HUDEP-2 (cell line): ENCODE measurements at regions not wholly inside any gene's neighbourhood (a gene's known extent, or its start where the extent isn't known, plus 50 kb on each side); places are given as distances from the start of the nearest gene placed in this dataset.
A peak's percentile ranks its signal among the peaks of the same experiment; 100 is the strongest.

ENCODE experiments used
- DNase-seq, 76 experiments: peaks; one replicate each; lab custom pipeline; 2025; ENCODE audit not compliant: unreplicated experiment in 76 of 76; lab: John Stamatoyannopoulos, UW

DNA sequence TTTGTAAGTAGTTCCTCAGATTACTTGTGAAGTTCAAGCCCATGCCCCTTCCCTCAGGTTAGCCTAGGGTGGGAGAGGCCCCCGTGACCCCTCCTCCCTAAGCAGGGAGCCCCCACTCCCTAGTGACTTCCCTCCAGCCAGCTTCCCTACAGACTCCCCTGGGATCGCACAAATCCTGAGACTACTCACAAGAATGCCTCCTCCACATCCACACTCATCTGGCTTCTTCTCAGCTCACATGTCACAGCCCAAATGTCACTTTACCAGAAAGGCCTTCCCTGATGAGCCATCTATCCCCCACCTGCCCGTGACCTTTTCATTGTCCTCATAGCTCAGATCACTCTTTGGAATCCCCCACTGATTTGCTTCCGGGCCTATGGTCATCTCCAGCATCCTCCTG is 96.7 kb upstream of the ARAP3 start:
- no peak for DNase-seq

DNA sequence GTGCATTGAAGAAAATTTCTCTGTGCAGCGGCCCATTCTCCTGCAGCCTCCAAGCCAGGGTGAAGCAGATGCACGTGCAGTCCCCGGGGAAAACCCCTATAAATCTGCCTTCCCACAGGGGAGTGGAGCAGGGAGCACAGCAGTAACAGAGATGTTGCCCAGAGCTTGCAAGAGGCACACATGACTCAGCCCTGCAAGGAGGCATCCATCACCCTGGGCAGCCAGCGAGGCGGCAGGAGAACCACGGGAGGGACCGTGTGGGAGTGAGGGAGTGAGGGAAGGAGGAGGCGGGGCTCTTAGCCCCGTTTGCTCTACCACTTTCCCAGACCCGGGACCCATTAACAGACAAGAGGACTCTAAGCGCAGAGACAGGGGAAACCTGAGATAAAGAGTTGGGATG is 96.2 kb upstream of the ARAP3 start:
- DNase-seq: no peak

DNA sequence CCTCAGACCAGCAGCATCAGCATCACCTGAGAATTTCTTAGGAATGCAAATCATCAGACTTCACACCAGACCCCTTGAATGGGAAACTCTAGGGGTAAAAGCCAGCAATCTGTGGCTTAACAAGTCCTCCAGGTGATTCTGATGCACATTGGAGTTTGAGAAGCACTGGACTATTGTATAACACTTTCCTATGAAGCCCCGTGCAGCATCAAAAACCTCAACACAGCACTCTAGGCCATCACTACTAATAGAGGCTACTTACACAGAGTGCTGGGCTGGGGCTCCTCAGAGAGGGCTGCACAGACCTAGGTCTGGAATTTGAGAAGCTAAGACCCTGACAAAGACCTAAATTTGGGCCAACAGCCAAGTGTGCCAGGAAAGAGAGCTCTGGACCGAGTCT is 95.7 kb upstream of the ARAP3 start:
- no peak for DNase-seq

DNA sequence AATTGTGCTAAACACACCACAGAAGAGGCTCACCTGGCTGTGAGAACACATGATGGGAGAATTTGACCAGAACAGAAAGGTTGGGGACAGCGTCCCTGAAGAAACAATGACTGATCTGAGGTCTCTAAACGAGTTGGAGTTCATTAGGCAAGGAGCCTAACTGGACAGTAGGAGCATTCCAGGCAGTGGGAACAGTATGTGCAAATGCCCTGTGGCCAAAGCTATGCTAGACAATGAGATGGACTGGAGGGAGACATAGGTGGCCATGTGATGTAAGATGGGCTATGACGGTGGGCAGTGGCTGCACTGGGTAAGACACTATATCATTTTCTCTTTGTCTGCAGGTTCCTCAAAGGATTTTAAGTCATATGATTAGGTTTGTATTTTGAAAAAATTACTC is 95.1 kb upstream of the ARAP3 start:
- no peak for DNase-seq

DNA sequence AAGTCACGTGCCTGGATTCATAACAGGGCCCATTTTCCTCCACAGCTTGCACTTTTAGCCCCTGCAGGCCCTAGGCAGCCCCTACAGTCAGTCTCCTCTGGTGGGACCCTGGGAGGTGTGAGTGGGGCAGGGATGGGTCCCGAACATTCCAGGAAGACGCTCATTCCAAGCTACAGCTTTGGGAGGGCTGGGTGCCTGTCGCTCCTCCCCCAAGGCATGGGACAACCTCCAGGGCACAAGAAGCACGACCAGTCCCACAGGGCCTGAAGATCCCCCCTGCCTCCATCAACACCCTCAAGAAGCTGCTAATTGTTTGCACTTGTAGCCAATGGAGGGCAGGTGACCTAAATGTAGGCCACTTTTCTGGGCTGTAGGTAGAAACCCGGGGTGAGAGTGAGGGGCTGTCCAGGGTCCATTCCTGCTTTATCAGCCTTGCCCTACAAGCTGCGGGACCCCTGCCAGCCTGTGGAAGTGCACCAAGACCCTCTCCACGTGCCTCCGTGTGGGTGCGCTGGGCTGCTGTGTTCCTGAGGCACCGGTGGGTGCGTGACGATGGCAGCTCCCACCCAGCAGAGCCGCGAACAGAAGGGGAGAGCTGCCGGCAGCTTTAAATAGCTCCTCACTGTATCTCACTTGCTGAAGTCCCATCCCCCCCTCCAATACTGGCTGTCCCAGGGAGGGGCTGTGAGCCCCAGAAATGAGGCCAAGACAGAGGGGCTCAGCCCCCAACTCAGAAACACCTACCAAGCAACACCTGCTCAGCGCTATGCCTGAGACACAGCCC is 91.9 kb upstream of the ARAP3 start:
- DNase-seq: no peak

DNA sequence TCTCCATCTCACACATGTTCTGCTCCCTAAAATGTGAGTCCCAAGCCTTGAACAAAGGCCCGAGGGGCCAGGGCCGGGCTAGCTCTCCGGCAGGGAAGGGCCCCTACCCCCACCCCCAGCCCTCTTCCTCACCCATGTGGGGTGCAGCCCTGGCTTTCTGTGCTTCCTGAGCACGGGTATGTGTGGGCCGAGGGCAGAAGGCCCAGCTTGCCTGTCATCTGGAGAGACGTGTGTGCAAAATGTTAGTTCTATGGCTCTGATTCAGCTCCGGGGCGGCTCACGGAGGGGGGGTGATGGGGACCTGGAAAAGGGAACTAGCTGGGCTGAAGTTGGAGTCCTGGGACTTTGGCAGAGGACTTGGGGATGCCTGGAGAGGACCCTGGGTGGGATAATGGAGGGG is 90.3 kb upstream of the ARAP3 start:
- no peak for DNase-seq

DNA sequence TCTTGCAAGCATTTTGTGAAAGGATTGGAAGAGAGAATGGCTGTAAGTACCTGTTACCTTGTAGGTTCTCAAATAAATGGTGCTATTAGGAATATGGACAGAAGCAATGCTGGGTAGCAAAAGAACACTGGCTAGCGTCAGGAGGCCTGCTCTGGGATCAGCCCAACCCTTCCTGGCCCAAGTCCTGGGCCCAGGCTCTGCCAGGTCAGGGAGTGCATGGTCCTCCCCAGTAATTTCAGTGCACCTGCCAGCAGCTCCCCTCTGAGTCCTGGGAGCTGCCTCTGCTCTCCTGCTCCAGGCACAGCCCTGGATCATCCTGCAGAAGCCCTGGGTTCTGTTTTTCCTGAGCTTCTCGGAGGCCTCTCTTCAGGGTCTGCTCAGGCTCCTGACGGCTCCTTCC is 89.5 kb upstream of the ARAP3 start:
- DNase-seq: no peak

DNA sequence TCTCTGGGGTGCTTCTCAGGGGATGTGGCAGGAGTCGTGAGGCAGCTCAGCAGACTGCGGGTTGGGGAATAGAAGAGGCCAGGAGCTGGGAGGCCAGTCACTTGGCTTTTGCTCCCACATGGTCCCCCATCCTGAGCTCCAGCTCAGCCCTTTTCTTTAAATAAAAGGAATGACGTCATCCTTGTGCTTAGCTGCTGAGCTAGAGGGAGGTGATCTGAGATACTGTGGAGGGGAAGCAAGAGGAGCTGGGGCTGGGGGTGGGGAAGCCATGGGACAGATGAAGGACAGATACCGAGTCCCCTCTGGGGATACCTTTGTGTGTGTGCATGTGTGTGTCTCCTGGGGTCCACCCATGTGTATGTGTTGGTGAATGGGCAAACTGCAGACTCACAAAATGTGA is 89.0 kb upstream of the ARAP3 start:
- no peak for DNase-seq

DNA sequence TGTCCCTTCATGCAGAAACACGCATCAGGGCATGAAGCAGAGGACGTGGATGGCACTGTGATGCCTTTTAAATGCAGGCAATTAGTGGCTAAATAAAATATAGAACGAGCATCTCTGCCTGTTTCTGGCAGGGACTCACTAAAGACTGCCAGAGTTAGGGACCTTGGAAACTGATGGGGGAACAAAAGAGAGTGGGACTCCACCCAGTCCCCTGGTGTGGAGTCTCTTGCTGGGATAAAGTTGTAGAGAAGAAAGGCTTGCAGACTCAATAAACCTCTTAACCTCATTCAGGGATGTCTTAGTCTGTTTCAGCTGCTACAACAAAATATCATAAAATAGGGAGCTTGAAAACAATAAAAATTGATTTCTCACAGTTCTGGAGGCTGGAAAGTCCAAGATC is 87.6 kb upstream of the ARAP3 start:
- DNase-seq: no peak

DNA sequence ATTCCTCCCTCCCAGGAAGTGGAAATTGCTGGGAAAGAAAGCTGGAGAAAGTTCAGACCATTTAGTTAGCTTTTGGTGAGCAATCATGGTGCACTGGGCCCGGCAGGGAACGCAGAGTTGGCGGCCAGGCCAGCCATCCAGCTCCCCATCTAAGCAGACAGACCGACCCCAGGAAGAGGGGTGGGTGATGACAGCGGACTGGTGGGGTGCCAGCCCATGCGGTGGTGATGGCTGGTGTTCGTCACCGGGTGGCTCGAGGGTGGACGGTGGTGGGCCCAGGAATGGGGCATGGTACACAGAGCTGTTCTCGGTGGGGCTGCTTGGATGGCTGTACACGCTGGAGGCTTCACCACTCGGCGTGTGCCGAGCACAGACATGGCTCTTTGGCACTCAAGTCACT is 85.6 kb upstream of the ARAP3 start:
- DNase-seq: no peak

DNA sequence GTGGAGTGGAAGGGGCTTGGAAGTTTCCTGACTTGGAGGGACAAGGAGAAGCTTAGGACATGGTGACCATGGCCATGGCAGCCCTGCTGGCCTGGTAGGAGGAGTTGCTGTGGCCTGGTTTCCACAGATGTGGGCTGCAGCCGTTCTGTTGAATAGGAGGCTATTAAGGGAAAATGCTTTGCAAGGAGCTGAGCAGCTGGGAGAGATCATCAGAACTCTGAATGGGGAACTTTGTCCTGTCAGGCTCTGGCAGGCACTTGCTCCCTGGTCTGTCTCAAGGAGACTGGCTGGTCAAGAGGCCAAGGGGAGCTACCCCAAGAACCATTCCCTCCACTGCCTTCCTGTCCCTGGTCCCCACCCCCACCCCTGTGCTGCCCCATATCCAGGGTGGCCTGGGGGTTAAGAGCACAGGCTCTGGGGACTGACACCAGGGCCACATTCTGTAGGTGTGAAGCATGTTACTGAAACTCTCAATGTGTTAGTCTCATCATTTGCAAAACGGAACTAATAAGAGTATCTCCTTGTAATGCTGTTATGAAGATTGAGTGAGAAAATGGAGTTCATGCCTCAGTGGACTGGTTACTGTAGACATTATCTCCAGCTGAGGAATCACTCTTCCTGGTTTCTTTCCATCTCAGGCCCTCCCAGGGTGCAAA is 84.0 kb upstream of the ARAP3 start:
- DNase-seq: no peak

DNA sequence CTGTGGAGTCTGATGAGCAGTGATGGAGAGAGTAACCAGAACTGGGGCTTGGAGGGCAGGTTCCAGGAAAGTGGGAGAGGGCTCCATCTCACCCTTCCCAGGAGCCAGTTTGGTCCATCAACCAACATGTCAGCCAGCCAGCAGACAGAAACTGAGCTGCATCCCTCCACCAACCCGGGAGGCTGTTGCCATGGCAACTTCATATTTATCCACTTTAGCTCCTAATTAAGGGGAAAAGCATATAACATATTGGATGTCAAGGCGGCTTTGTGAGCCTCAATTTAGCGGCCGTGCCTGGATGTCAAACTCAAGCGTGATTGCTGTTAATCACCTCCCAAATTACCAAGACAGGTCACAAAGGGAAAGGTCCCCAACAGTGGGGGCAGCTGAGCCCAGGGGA is 81.5 kb upstream of the ARAP3 start:
- DNase-seq: no peak

DNA sequence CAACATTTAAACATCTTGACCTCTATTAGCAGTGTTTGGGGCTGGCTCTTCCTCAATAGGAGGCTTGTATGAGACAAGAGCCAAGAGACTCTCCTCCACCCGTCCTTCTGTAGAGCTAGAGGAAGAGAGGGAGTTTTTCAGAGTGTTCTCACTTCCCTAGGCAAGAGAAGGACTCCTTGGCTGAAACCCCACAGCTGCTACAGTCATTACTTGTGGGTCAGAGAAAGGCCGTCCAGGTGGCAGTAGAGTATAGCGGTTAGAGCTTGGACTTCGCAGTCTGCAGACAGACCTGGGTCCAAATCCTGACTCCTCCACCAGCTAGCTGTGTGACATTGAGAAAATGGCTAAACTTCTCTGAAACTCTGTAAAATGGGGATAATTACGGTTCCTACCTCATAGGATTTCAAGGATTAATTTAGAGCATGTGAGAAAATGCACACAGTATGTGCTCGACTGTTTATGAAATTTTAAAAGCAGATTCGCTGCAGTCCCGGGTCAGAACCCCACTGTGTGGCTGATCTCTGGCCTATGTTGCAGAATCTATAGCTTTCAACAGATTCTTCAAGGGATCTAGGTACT is 80.8 kb upstream of the ARAP3 start:
- DNase-seq: peak in 2 of 76 experiments; percentile 2 to 5

DNA sequence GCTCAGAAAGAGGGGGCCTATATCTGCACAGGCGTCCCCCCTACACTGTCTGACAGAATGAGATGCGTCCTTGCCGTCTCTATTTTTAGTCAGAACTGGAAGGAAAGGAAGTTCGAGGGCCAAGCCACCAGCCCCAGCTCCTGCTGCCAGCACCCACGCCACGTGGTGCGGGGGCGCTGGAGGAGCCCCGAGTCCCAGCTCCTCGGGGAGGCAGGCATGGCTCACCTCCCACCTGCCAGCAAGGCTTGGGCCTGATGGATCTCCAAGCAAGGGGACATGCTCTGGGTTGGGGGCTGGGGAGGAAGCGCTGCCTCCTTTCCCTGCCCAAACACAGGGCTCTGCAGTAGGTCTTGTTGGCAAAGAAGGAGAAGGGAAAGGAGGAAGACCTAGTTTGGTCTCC is 80.3 kb upstream of the ARAP3 start:
- DNase-seq: no peak

DNA sequence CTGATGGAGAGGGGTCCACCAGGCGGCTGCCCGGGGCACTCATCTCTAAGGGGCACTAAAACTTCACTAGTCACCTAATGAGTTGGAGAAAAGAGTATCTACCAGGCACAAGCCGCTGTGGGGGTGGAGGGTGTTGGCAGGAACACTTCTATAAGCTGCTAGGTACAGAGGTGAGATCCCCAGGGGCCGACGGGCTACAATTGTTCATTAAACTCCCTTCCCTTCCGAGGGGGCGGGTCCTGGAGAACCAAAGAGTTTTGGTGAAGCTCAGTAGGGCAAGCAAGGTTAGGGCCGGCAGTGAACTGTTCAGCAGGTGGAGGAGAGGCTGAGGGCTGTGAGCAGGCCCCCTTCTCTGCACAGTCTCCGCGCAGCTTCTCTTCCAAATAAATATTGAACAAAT is 78.7 kb upstream of the ARAP3 start:
- DNase-seq: no peak

DNA sequence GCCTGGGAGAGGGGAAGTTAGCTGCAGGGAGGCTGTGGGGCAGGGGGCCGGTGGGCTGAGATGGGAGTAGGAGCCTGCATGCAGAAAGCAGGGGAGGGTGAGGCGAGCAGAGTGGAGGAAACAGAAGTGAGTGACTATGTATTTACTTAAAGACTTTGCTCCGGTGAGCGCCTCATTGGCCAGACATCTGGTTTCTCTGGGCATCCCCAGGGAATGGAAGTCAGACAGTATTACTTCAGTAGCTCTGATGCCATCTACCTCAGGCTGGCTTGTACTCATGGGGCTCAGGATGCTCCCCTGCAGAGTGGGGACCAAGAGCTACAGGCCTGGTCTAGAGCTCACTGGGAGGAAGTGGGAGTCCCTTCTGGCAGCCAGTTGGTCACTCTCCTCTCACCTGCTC is 78.2 kb upstream of the ARAP3 start:
- no peak for DNase-seq

DNA sequence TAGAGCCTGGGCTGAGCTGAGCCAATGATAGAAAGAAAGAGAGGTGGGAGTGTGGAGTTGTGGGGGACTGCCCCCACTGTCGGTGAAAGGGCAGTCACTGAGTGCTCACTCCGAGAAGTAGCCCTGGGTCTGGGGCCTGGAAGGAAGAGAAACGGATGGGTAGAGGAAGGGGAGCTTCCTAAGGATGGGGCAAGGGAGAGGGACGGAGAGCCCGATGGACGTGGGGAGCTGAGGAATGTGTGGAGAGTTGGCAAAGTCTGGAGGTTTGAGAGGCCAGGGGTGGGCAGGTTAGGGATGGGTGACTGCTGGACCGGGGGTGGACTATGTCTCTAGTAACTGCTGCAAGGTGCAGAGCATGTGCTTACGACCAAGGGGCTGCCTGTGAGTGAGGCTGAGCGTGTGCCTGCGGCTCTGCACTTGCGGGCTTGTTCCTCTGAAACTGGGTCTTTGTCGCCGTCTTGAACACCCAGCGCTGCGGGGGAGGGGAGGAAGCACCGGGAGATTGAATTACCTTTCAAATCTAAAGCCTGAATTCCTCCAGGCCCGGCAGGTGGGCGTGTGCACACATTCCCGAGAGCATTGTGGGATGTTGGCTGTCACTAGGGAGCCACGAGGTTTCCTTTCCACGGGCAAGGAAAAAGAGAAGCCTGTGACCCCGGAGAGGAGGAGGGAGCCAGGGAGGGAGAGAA is 76.4 kb upstream of the ARAP3 start:
- DNase-seq: no peak

DNA sequence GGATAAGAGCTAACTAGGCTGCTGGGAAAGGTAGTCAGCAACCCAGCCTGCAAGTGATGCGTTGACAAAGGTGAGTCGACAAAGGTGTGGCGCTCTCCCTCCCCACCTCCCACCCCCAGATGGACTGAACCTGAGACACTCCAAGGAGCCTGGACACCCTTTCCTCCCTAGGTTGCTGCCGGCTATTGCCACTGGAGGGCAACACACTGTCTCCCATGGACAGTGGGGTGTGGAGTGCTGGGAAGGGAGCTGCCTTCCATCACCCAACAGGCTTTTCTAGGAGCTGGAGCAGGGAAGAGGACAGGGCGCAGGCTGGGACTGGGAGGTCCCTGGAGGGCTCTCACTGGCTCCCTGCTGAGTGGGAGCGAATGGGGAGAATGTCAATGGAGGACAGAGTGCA is 75.4 kb upstream of the ARAP3 start:
- DNase-seq: no peak

DNA sequence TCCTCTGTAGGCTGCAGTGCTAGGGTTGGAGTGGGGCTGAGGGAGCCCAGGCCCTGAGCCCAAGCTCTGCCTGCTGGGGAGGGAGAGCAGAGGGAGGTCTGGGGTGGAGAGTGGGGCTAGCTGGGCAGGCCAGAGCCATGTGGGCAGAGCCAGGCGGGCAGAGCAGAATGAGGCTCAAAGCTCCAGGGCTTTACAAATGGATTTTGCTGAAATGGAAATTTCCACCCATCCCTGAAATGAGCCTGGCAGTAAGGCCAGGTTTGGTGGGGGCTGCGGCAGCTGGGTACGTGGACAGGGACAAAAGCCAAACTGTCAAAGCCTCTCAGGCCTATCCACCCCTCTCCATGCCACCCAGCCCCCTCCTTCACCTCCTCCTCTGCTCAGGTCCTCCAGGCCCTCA is 74.2 kb upstream of the ARAP3 start:
- no peak for DNase-seq

DNA sequence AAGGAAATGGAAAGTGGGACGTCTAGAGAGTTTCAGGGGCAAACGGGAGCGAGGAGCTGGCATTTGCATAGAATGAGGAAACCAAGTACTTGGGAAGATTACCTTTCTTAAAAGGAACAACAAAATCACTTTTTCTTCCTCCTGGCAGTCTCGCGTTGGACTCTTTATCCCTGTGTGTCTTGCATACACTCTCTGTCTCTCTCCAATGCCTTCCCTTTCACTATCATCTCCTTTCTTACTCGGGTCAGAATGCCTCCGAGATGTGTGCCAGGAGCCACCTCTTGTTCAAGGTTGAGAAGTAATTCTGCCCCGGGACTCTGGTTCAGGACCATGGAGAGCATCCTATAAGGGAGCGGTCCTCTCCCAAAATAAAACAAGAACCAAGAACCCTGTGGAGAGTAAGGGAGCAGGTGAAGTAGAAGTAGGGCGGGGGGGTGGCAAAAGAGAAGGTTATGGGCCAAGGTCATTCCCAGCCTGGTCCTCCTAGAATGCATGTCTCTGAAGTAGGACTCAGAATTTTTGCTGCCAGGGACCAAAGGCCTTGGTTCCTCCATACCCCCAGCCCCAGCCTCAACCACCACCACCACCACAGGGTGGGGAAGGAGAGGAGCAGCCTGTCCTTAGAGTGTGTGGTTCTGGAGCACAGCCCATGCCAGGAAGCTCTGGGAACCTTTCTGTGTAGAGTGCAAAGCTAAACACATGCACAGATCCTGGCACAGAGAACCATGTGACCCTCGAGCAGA is 72.1 kb upstream of the ARAP3 start:
- DNase-seq: peak in 35 of 76 experiments; percentile 1 to 39 (median 14)
